HFFc6 (cell line): ENCODE measurements at regions not wholly inside any gene's neighbourhood (a gene's known extent, or its start where the extent isn't known, plus 50 kb on each side); places are given as distances from the start of the nearest gene placed in this dataset.

ENCODE experiments used
- DNase-seq: peaks from one replicate; pipeline ENCODE4 v3.0.0-alpha.2; 2018
- H3K27ac Mint-ChIP-seq: 2 replicates; pipeline ENCODE4 v1.8.0; 2020; ENCODE audit warnings: mild to moderate bottlenecking, mixed read lengths
- H3K27me3 Mint-ChIP-seq: 2 replicates; pipeline ENCODE4 v1.8.0; 2021; ENCODE audit warnings: mild to moderate bottlenecking, moderate library complexity, mixed read lengths; ENCODE audit not compliant: insufficient read depth
- H3K36me3 Mint-ChIP-seq: 2 replicates; pipeline ENCODE4 v1.8.0; 2021; ENCODE audit warnings: low read depth, mixed read lengths
- H3K4me1 Mint-ChIP-seq: 2 replicates; pipeline ENCODE4 v1.8.0; 2020; ENCODE audit warnings: low read depth, mixed read lengths
- H3K4me3 Mint-ChIP-seq: 2 replicates; pipeline ENCODE4 v1.8.0; 2020; ENCODE audit warnings: mild to moderate bottlenecking, moderate library complexity, mixed read lengths
- H3K9me3 Mint-ChIP-seq: 2 replicates; pipeline ENCODE4 v1.8.0; 2020; ENCODE audit warnings: mild to moderate bottlenecking, mixed read lengths
- TF ChIP-seq, protein P1 (sequence below): fragments of 200-600 bp; sonication (generic); IDR thresholded peaks from 2 replicates; pipeline ENCODE4 v1.5.0; 2021; ENCODE audit warnings: antibody characterized with exemption, mild to moderate bottlenecking

DNA sequence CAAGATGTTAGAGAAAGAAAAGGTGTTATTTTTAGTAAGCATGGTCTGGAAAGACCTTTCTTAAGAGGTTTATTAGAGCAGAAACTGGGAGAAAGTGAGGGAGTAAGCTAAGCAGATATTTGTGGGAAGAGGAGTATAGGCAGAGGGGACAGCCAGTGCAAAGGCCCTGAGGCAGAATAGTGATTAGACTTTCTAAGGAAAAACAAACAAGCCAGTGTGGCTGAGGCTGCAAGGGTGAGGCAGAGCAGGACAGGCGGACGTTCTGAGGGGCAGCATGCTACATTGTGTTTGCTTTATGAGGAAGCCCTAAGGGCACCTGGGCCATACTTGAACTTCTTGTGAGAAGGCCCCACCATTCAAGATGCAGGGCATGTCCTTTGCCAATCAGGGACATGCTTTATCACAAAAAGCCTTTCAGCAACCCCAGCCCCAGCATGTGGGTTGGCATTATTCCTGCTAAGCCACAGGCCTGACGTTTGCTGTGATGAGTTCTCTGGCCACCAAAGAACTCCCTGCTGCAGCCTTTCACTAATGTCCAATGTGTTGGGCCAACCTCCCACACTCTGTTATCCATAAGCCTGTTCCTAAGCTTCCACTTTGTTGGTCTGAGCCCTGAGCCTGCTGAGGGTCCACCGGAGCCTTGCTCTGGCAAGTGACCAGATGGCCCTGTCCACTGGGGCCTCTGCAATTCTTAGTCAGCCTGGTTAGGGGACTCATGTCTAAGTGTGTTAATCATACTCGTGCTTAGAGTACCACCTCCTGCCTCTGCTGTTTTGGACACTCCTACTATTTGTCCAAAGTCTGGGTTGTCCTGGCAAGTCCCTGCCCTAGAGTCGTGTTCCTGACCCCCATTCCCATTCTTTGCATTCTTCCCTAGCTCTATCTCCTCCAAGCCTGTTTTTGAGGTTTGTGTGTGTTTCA is 209.9 kb upstream of the CTNNB1 start:
- H3K4me1 Mint-ChIP-seq = no peaks in the 10 kb centered on the region
- H3K27me3 Mint-ChIP-seq = no peaks in the 10 kb centered on the region; the same call in 1 of the 2 replicates
- no peaks in the 10 kb centered on the region for H3K36me3 Mint-ChIP-seq
- no peak overlapping the region for H3K4me3 Mint-ChIP-seq
- no peak overlapping the region for H3K27ac Mint-ChIP-seq
- DNase-seq = no peak
- peaks cover 11% of the 10 kb centered on the region for H3K9me3 Mint-ChIP-seq
- TF ChIP-seq, protein P1, sequence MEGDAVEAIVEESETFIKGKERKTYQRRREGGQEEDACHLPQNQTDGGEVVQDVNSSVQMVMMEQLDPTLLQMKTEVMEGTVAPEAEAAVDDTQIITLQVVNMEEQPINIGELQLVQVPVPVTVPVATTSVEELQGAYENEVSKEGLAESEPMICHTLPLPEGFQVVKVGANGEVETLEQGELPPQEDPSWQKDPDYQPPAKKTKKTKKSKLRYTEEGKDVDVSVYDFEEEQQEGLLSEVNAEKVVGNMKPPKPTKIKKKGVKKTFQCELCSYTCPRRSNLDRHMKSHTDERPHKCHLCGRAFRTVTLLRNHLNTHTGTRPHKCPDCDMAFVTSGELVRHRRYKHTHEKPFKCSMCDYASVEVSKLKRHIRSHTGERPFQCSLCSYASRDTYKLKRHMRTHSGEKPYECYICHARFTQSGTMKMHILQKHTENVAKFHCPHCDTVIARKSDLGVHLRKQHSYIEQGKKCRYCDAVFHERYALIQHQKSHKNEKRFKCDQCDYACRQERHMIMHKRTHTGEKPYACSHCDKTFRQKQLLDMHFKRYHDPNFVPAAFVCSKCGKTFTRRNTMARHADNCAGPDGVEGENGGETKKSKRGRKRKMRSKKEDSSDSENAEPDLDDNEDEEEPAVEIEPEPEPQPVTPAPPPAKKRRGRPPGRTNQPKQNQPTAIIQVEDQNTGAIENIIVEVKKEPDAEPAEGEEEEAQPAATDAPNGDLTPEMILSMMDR = no peak

DNA sequence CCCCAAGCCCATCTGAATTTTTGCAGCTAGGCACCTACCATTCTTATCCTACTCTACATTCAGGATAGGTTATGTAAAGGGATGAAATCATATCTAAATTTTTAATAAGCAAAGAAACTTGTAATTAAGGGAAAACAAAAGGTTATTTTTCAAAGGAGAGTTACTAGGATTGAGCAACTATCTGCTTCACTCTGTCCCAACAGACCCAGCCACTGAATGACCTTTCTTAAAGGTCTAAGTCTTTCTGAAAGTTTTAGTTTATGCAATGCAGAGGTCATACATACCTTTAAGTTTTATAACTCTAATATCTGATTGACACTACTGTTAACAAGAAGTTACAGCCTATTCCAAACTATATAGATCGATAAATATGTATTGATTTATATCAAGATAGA is 209.2 kb upstream of the CTNNB1 start:
- no peak for DNase-seq
- H3K27ac Mint-ChIP-seq = no peak overlapping the region

DNA sequence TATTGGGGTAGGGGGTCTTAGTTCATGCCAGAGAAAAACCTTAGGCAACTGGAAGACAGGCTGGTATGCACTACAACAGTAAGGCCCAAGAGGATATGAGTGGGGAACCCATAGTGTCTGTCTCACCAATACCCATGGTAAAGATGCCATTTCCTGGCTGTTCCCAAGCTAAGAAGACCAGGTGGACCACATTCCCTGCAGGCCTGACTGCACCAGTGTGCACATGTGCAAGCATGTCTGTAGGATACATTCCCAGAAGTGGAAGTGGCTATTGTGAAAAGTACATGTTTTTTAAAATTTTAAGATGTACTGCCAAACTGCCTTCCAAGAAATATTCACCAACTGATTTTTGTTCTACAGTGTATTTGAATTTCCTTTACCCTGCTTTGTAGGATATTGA is 207.3 kb upstream of the CTNNB1 start:
- Mint-ChIP-seq H3K9me3 (peaks cover 5% of the 10 kb centered on the region), H3K4me1 (no peaks in the 10 kb centered on the region), H3K36me3 (no peaks in the 10 kb centered on the region), H3K4me3 (no peak overlapping the region), H3K27ac (no peak overlapping the region), H3K27me3 (no peaks in the 10 kb centered on the region; the same call in 1 of the 2 replicates)
- DNase-seq = no peak
- TF ChIP-seq, protein P1 = no peak

More for the DNA sequence above, 209.2 kb upstream of the CTNNB1 start:
- Mint-ChIP-seq H3K36me3 (no peaks in the 10 kb centered on the region), H3K4me1 (no peaks in the 10 kb centered on the region), H3K27me3 (no peaks in the 10 kb centered on the region; the same call in 1 of the 2 replicates), H3K9me3 (peaks cover 8% of the 10 kb centered on the region), H3K4me3 (no peak overlapping the region)
- TF ChIP-seq, protein P1 = no peak

DNA sequence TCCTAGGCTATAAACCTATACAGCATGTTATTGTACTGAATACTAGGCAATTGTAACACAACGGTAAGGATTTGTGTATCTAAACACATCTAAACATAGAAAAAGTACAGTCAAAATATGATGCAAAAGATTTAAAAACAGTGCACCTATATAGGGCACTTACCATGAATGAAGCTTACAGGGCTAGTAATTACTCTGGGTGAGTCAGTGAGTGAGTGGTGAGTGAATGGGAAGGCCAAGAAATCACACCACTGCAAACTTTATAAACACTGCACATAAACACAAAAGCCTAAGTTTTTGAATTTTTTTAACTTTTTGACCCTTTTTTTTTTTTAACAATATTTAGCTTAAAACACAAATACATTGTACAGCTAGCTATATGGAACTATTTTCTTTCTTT is 204.7 kb upstream of the CTNNB1 start:
- Mint-ChIP-seq H3K27me3 (no peaks in the 10 kb centered on the region; the same call in 1 of the 2 replicates), H3K4me3 (no peak overlapping the region), H3K9me3 (peaks cover 14% of the 10 kb centered on the region), H3K36me3 (no peaks in the 10 kb centered on the region), H3K27ac (no peak overlapping the region), H3K4me1 (no peaks in the 10 kb centered on the region)
- TF ChIP-seq, protein P1 = no peak
- DNase-seq = no peak

DNA sequence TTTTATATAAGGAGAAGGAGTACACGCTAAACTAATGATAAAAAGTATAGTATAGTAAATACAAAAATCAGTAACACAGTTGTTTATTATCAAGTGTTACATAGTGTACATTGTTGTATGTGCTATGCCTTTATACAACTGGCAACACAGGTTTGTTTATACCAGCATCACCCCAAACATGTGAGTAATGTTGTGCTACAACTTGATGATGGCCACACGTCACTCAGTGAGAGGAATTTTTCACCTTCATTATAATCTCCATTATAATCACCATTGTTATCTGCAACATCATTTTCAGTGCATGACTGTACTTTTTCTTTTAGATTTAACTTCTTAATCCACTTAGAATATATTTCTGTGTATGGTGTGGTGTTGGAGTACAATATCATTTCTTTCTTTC is 204.0 kb upstream of the CTNNB1 start:
- TF ChIP-seq, protein P1 = no peak
- Mint-ChIP-seq H3K27me3 (no peaks in the 10 kb centered on the region; the same call in none of the 2 replicates), H3K36me3 (no peaks in the 10 kb centered on the region), H3K27ac (no peak overlapping the region), H3K4me1 (no peaks in the 10 kb centered on the region), H3K4me3 (no peak overlapping the region), H3K9me3 (peaks cover 13% of the 10 kb centered on the region)
- no peak for DNase-seq
